ENCODE measurements at regions not wholly inside any gene's neighbourhood (a gene's known extent, or its start where the extent isn't known, plus 50 kb on each side); places are given as distances from the start of the nearest gene placed in this dataset.

DNA sequence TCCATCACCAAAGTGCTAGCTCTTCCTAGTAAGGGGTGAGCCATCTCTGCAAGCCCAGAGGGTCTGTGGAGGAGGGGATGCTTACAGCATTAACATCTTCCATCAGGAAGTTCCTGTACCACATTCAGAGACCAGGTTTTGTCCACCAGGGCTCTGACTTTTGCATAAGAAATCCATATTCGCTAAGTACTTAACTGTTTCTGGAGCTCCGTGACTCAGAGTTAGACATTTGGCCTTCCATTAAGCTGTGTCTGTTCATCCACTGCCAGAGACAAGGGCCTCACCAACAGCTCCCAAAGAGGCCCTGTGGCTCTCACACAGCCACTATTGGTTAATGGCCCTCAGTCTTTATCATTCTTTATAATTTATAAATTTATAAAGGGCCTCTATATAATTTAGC, 144.6 kb downstream of the ADAMTS15 start:
- H3K4me3 ChIP-seq (replicated peaks in 1 of 2; ENCODE audit: low read depth in 2 of 2, low read length in 2 of 2): no peak overlapping the region
- TF ChIP-seq, protein P1, sequence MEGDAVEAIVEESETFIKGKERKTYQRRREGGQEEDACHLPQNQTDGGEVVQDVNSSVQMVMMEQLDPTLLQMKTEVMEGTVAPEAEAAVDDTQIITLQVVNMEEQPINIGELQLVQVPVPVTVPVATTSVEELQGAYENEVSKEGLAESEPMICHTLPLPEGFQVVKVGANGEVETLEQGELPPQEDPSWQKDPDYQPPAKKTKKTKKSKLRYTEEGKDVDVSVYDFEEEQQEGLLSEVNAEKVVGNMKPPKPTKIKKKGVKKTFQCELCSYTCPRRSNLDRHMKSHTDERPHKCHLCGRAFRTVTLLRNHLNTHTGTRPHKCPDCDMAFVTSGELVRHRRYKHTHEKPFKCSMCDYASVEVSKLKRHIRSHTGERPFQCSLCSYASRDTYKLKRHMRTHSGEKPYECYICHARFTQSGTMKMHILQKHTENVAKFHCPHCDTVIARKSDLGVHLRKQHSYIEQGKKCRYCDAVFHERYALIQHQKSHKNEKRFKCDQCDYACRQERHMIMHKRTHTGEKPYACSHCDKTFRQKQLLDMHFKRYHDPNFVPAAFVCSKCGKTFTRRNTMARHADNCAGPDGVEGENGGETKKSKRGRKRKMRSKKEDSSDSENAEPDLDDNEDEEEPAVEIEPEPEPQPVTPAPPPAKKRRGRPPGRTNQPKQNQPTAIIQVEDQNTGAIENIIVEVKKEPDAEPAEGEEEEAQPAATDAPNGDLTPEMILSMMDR (IDR thresholded peaks at IDR 0.05; ENCODE audit: low read depth, low read length): no peak
- no peak for DNase-seq (ENCODE audit: low read depth in 2 of 2)

DNA sequence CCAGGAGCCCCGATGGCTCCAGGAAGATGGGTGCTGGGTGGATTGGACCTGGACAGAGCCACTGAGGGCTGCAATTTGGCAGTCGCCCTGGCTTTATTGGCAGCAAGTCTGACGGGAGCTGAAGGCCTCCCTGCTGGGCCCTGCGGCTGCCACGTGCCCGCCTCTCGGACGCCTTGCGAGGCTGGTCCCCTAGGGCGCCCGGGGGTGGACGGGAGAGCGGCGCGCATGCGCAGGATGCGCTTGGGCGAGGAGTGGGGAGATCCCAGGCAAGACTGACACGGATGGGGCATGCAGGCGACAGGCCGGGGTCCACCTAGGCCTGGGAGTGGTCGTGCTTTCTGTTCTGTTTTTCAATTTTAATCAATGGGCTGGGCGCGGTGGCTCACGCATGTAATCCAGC, 150.0 kb downstream of the ADAMTS15 start:
- no peak for DNase-seq (ENCODE audit: low read depth in 2 of 2)
- no peak overlapping the region for H3K4me3 ChIP-seq (replicated peaks in 1 of 2; ENCODE audit: low read depth in 2 of 2, low read length in 2 of 2)
- TF ChIP-seq, protein P1 (IDR thresholded peaks at IDR 0.05; ENCODE audit: low read depth, low read length): no peak

DNA sequence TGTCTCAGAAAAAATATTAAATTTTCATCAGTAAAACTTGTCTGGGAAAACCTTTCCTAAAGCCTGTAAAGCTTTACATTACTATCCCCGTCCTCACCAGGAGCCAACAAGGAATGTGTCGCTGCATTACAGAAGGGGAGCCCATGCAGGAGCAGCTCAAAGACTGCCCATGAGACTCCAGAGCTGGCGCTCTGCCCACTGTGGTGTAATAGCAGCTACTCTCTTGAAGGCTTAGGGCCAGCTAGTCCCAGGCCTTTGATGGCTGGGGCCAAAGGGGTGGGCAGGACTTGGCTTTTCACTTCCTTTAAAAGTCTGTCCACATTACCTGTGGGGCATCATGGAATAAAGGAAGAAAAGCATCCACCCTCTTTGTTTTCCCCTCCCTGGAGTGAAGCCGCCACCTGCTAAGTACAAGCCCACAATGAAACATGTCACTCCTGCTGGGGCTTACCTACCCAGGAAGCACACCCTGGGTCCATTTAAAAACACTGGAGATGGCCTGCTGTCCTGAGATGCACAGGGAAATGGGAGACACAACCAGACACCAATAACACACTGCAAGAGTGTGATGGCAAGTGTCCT, 150.7 kb downstream of the ADAMTS15 start:
- DNase-seq (ENCODE audit: low read depth in 2 of 2): peak; percentile 59 to 87
- TF ChIP-seq, protein P1 (IDR thresholded peaks at IDR 0.05; ENCODE audit: low read depth, low read length): no peak
- H3K4me3 ChIP-seq (replicated peaks in 1 of 2; ENCODE audit: low read depth in 2 of 2, low read length in 2 of 2): no peak overlapping the region

DNA sequence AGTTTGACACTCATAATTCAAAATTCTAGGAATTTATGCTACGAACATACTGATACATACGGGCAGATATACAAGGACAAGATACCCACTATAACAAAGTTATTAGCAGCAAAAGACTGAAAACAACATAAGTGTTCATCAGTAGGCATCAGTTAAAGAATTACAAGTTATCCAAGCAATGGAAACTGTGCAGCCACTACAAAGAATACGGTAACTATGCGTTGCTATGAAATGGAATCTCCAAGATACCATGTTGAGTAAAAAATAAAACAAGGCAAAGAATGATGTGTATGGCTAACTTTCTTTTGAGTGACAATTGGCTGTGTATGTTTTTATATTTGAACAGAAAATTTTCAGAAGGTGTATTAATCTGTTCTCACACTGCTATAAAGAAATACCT, 151.7 kb downstream of the ADAMTS15 start:
- no peak overlapping the region for H3K4me3 ChIP-seq (replicated peaks in 1 of 2; ENCODE audit: low read depth in 2 of 2, low read length in 2 of 2)
- peak; percentile 30 to 60 for DNase-seq (ENCODE audit: low read depth in 2 of 2)
- TF ChIP-seq, protein P1 (IDR thresholded peaks at IDR 0.05; ENCODE audit: low read depth, low read length): no peak

DNA sequence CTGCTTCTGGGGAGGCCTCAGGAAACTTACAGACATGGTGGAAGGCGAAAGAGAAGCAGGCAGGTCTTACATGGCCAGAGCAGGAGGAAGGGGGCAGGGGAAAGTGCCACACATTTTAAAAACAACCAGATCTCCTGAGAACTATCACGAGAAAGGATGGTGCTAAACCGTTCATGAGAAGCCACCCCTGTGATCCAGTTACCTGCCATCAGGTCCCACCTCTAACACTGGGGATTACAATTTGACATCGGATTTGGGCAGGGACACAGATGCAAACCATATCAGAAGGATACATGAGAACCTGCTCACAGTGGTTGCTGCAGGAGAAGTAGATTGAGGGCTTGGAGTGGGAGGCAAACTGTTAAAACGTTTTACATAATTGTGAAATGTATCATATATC, 152.2 kb downstream of the ADAMTS15 start:
- TF ChIP-seq, protein P1 (IDR thresholded peaks at IDR 0.05; ENCODE audit: low read depth, low read length): no peak
- DNase-seq (ENCODE audit: low read depth in 2 of 2): no peak

DNA sequence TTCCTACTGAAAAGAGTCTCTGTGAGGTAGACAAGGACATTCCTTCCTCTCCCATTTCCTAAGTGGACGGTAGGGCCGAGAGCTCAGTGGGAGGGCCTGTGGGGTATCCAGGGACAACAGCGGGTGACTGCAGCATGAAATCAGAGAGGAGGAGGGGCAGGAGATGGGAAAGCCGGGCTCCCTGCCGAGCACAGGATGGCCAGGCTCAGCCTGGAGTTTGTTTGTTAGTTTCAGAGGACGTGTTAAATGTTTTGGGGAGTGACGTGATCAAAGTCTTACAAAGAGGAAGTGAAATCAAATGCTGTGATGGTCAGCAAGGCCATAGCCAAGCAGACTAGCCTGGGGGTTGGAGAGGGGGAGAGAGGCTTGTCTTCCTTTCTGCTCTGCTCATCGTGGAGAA, 152.7 kb downstream of the ADAMTS15 start:
- no peak overlapping the region for H3K4me3 ChIP-seq (replicated peaks in 1 of 2; ENCODE audit: low read depth in 2 of 2, low read length in 2 of 2)
- peak; percentile 55 to 93 for DNase-seq (ENCODE audit: low read depth in 2 of 2)
- TF ChIP-seq, protein P1 (IDR thresholded peaks at IDR 0.05; ENCODE audit: low read depth, low read length): no peak

More for the DNA sequence above, 152.2 kb downstream of the ADAMTS15 start:
- no peak overlapping the region for H3K4me3 ChIP-seq (replicated peaks in 1 of 2; ENCODE audit: low read depth in 2 of 2, low read length in 2 of 2)

Data from cardiac fibroblast (primary cell).